ENCODE measurements at regions not wholly inside any gene's neighbourhood (a gene's known extent, or its start where the extent isn't known, plus 50 kb on each side); places are given as distances from the start of the nearest gene placed in this dataset.

DNA sequence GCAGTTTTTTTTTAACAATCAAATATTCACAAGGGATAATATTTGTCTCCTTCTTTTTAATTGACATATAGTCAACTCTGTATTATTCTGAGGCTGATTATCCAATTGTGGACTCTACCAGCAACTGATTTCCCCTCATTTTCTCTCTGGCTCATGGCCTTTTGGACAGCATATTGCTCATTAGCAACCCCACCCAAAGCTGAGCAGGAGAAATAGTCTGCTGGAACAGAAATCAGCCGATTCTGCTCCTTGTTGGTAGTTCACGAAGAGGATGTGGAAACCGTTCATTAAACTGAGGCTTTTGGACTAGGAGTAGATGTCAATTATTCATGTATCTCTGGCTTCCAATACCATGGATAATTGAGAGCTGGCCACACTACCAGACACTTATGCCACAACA, 428.4 kb upstream of the INTU start:
- TF ChIP-seq POLR2AphosphoS5 (IDR thresholded peaks at IDR 0.05; ENCODE audit: insufficient read depth in 1 of 2, low read depth in 1 of 2) (no peak), CTCF (IDR thresholded peaks at IDR 0.05) (no peak)
